C4-2B (cell line): ENCODE measurements at regions not wholly inside any gene's neighbourhood (a gene's known extent, or its start where the extent isn't known, plus 50 kb on each side); places are given as distances from the start of the nearest gene placed in this dataset.

Source experiments
- H3K27ac ChIP-seq: fragments of 450-650 bp; 2 replicates; pipeline ENCODE4 v1.5.1; 2017
- ZFX ChIP-seq: fragments of 450-650 bp; IDR thresholded peaks from 2 replicates; pipeline ENCODE4 v1.6.1; 2017
- TF ChIP-seq, protein P1 (sequence below): fragments of 450-650 bp; conservative IDR thresholded peaks from 2 replicates; pipeline ENCODE4 v1.5.1; 2017; ENCODE audit warnings: mild to moderate bottlenecking

DNA sequence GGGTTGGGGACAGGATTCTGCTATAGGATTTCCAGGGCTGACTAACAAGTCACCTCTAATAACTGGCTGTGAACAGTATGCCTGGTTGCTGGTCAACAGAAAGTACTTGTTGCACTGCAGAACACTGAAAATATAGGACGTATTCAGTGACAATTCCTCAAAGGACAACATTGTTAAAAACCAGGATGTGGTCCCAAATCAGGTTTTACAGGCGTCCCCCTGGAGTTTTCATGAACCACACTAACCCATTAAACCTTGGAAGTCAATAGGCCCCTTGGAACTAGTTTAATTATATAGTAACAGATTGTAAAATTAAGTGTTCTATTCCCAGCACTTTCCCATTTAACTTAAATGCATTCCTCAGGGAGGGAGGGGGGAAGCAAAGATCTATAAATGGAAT, 495.4 kb downstream of the TBC1D4 start:
- TF ChIP-seq, protein P1, sequence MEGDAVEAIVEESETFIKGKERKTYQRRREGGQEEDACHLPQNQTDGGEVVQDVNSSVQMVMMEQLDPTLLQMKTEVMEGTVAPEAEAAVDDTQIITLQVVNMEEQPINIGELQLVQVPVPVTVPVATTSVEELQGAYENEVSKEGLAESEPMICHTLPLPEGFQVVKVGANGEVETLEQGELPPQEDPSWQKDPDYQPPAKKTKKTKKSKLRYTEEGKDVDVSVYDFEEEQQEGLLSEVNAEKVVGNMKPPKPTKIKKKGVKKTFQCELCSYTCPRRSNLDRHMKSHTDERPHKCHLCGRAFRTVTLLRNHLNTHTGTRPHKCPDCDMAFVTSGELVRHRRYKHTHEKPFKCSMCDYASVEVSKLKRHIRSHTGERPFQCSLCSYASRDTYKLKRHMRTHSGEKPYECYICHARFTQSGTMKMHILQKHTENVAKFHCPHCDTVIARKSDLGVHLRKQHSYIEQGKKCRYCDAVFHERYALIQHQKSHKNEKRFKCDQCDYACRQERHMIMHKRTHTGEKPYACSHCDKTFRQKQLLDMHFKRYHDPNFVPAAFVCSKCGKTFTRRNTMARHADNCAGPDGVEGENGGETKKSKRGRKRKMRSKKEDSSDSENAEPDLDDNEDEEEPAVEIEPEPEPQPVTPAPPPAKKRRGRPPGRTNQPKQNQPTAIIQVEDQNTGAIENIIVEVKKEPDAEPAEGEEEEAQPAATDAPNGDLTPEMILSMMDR: no peak
- no peak for TF ChIP-seq ZFX
- no peak overlapping the region for H3K27ac ChIP-seq

DNA sequence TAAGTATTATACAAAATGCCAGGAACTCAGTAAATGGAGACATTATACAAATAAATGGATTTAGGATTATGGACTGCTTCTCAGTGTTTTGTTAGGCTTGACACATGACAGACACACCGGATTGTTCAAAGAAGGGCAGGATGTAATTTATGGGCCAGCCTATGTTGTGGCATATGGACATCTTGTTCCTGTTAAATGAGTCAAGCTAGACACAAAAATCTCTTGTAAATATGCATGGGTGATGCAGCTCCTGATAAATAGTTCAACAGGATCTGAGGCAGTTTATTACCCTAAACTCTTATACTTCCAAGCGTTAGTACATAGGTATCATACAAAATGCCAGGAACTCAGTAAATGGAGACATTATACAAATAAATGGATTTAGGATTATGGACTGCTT, 502.3 kb downstream of the TBC1D4 start:
- TF ChIP-seq ZFX: no peak
- TF ChIP-seq, protein P1: no peak
- no peak overlapping the region for H3K27ac ChIP-seq

DNA sequence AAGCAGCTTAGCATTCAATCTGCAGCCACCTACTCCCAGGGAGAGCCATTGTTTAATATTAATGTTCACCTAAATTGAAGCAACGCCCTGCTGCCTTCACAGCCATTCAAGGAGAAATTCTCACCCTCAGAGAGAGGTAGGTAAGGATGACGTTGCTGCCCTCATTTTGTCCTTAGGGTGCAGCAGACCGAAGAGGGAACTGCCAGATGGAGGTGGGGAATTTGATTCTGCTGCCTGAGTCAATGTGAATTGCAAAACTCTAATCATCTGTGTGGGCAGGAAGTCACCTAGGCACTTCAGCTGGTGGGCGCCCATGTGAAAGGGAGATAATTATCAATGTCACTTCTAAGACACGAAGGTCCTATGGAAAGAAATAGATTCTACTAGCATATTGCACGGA, 503.4 kb downstream of the TBC1D4 start:
- TF ChIP-seq, protein P1: no peak
- TF ChIP-seq ZFX: no peak

DNA sequence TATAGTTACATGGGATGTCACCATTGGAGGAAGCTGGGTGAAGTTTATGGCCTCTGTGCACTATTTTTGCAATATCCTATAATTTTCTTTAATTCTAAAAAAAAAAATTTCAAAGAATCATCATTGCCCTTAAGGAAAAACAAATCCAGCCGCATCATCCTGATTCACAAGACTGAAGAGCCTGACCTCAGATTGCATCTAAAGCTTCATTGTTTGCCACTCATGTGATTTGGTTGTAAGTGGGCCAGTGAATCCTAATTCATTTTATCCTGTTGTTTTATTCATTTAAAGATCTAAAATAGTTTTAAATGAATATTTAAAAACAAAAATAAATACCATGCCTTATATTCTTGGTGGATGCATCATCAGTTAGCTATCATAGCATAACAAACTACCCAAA, 504.5 kb downstream of the TBC1D4 start:
- no peak overlapping the region for H3K27ac ChIP-seq
- TF ChIP-seq, protein P1: no peak
- TF ChIP-seq ZFX: no peak

More for the DNA sequence above, 503.4 kb downstream of the TBC1D4 start:
- no peak overlapping the region for H3K27ac ChIP-seq

DNA sequence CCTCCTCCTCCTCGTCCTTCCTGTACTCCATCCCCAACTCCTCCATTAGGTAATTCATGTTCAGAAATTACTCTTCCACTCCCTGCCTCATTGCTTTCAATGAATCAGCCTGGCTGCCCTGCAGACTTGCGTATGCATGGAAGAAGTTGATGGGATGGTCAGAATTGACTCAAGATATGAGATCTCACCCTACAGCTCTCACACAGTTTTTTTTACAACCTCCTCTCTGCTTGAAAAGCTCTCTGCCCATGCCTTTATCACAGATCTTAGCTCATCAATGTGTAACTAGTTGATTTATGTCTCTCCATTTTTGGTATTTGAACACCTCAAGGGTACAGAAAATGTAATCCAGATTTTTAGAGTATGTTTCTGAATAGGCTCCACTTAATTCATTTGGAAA, 506.9 kb downstream of the TBC1D4 start:
- no peak for TF ChIP-seq ZFX
- TF ChIP-seq, protein P1: no peak
- H3K27ac ChIP-seq: no peak overlapping the region

DNA sequence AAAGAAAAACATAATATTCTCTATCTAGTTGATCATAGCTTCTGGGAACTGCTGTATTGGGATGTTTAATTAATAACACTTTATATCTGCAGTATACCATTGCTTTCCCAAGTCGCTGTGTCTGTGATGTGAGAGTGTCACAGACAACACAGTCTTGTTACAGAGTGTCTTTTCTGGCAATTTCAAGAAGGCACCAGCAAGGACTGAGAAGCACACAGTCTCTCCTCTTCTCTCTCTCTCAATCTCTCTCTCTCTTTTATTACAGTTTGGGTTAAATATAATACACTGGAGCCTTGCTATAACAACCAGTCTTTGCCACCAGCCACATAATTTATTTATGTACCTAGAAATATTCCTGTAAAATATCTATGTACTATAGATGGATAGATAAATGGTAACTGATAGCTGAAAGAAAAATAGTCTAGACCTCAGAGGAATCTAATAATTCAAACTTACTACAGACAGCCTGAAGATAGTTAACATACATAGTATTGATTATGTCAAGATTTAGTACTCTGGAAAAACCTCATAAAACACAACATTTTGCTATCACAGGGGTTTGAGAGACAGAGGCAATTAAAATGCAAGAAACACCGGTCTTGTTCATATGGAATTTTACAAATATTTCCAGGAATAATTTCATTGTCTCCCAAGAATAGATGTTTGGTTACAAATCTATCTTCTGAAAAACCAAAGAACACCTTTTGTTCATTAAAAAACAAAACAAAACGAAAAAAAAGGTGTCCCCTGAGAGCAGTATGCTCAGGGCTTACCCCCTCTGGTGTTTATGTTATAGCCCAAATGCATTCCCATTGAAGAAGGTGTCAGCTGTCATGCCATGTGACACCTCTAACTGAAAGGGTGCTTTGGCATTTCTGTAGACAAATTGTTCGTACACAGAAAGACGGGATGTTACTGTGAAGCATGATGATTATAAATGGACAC, 507.8 kb downstream of the TBC1D4 start:
- TF ChIP-seq, protein P1: no peak
- no peak for TF ChIP-seq ZFX
- H3K27ac ChIP-seq: no peak overlapping the region

DNA sequence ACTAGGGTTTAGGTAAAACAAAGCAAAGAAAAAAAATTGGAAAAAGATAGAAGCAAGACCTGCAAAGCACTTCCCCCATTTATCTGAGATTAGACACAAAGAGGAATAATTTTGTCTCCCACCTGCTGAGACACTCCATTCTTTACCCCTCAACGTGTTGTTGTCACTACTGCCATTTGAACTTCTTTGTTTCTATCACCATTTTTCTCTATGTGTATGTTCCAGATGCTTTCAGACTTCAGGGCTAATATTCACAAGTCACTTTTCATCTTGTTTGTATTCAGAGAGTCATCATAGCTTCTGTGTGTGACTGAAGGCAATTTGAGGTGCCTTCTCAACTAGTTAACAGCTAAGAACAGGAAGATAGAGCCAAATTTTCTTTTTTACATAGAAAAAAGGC, 512.5 kb downstream of the TBC1D4 start:
- TF ChIP-seq, protein P1: no peak
- TF ChIP-seq ZFX: no peak
- H3K27ac ChIP-seq: no peak overlapping the region
